ENCODE measurements at regions not wholly inside any gene's neighbourhood (a gene's known extent, or its start where the extent isn't known, plus 50 kb on each side); places are given as distances from the start of the nearest gene placed in this dataset.

- no peak for DNase-seq
These were observed 117.9 kb upstream of the CDH18 start for GRCh38 chr5:20105915-20106314.

GRCh38 chr5:20102293-20102692 lies 114.3 kb upstream of the CDH18 start:
- no peak for DNase-seq

- no peak for DNase-seq
These were observed 110.7 kb upstream of the CDH18 start for GRCh38 chr5:20098694-20099093.

GRCh38 chr5:20088361-20088760 lies 100.4 kb upstream of the CDH18 start:
- DNase-seq, result no peak

GRCh38 chr5:20087299-20087698 lies 99.3 kb upstream of the CDH18 start:
- no peak for DNase-seq

- DNase-seq, result no peak
These were observed 89.2 kb upstream of the CDH18 start for GRCh38 chr5:20077186-20077585.

- no peak for DNase-seq
These were observed 68.9 kb upstream of the CDH18 start for GRCh38 chr5:20056933-20057332.

- DNase-seq, result no peak
These were observed 67.3 kb upstream of the CDH18 start for GRCh38 chr5:20055301-20055700.

GRCh38 chr5:20050262-20050661 lies 62.3 kb upstream of the CDH18 start:
- DNase-seq, result no peak

- no peak for DNase-seq
These were observed 56.5 kb upstream of the CDH18 start for GRCh38 chr5:20044460-20044859.

GRCh38 chr5:20041326-20042274 lies 53.6 kb upstream of the CDH18 start:
- peak; percentile 30 for DNase-seq

- DNase-seq, result peak; percentile 33
These were observed 52.9 kb upstream of the CDH18 start for GRCh38 chr5:20040901-20041300.
